Upper lobe of left lung (tissue), 4 donors: ENCODE measurements at regions not wholly inside any gene's neighbourhood (a gene's known extent, or its start where the extent isn't known, plus 50 kb on each side); places are given as distances from the start of the nearest gene placed in this dataset.

Source experiments
- CTCF ChIP-seq, 6 experiments: fragments of 450-650 bp in 4 of 6; fragments of 200-600 bp in 2 of 6; sonication (generic) in 2 of 6; IDR thresholded peaks; one replicate each; pipeline ENCODE4 v1.5.1; 2016 to 2019; ENCODE audit warnings: antibody characterized with exemption in 6 of 6
- POLR2A ChIP-seq, 4 donors: fragments of 450-650 bp; IDR thresholded peaks; one replicate each; pipeline ENCODE4 v1.5.1; 2016 to 2017; ENCODE audit warnings: antibody characterized with exemption in 4 of 4, mild to moderate bottlenecking in 2 of 4
- POLR2AphosphoS5 ChIP-seq, 2 donors: sonication (generic); formaldehyde crosslinking; IDR thresholded peaks; one replicate each; pipeline ENCODE4 v1.5.1; 2017; ENCODE audit warnings: antibody characterized with exemption in 2 of 2

- TF ChIP-seq POLR2A (IDR thresholded peaks at IDR 0.05) (no peak), POLR2AphosphoS5 (IDR thresholded peaks at IDR 0.05) (no peak), CTCF (IDR thresholded peaks at IDR 0.05) (no peak)
These were observed 812.4 kb upstream of the ZEB2 start for GRCh38 chr2:145332210-145332898.
